Peyer's patch (tissue), 4 donors: ENCODE measurements at regions not wholly inside any gene's neighbourhood (a gene's known extent, or its start where the extent isn't known, plus 50 kb on each side); places are given as distances from the start of the nearest gene placed in this dataset.

ENCODE experiments used
- DNase-seq, 3 donors: peaks; one replicate each; pipeline ENCODE4 v3.0.0-alpha.2; 2017 to 2019
- H3K27ac ChIP-seq, 4 donors: fragments of 200-600 bp; sonication (generic); one replicate each; pipeline ENCODE4 v1.5.1; 2016 to 2019
- H3K27me3 ChIP-seq, 2 donors: fragments of 200-600 bp; sonication (generic); one replicate each; pipeline ENCODE4 v1.5.1; 2019
- H3K36me3 ChIP-seq, 3 donors: fragments of 200-600 bp; sonication (generic); one replicate each; pipeline ENCODE4 v1.5.1; 2016 to 2019
- H3K4me1 ChIP-seq, 4 donors: fragments of 200-600 bp; sonication (generic); one replicate each; pipeline ENCODE4 v1.5.1; 2016 to 2019
- H3K4me3 ChIP-seq, 4 donors: fragments of 200-600 bp; sonication (generic); 1 replicate in 3 of 4; 2 replicates in 1 of 4; pipeline ENCODE4 v1.5.1; 2016 to 2019; ENCODE audit warnings: mild to moderate bottlenecking in 1 of 4
- H3K9me3 ChIP-seq, 4 donors: fragments of 200-600 bp; sonication (generic); one replicate each; pipeline ENCODE4 v1.5.1; 2016 to 2019; ENCODE audit warnings: mild to moderate bottlenecking in 1 of 4
- CTCF ChIP-seq, 6 experiments: fragments of 450-650 bp in 4 of 6; fragments of 200-600 bp in 2 of 6; sonication (generic) in 1 of 6; IDR thresholded peaks; one replicate each; pipeline ENCODE4 v1.5.1; 2017 to 2019; ENCODE audit warnings: antibody characterized with exemption in 6 of 6, mild to moderate bottlenecking in 3 of 6, moderate library complexity in 1 of 6
- POLR2A ChIP-seq, 2 donors: fragments of 450-650 bp; IDR thresholded peaks; one replicate each; pipeline ENCODE4 v1.5.1; 2017; ENCODE audit warnings: antibody characterized with exemption in 2 of 2, mild to moderate bottlenecking in 2 of 2, moderate library complexity in 2 of 2

GRCh38 chr15:62739507-62739906 lies 303.0 kb upstream of the TPM1 start:
- TF ChIP-seq CTCF (IDR thresholded peaks at IDR 0.05) (no peak), POLR2A (IDR thresholded peaks at IDR 0.05) (no peak)
- DNase-seq, result no peak
- no peaks in the 10 kb centered on the region for H3K9me3 ChIP-seq
- no peak overlapping the region for H3K27ac ChIP-seq
- peaks cover 0 to 11% (median 0%) of the 10 kb centered on the region in 3 donors for H3K36me3 ChIP-seq
- H3K27me3 ChIP-seq, result no peaks in the 10 kb centered on the region
- H3K4me3 ChIP-seq, result no peak overlapping the region
- H3K4me1 ChIP-seq, result no peaks in the 10 kb centered on the region

GRCh38 chr15:62740141-62741004 lies 302.2 kb upstream of the TPM1 start:
- Histone ChIP-seq H3K36me3 (peaks cover 0 to 11% (median 0%) of the 10 kb centered on the region in 3 donors), H3K4me3 (no peak overlapping the region), H3K27me3 (no peaks in the 10 kb centered on the region), H3K9me3 (no peaks in the 10 kb centered on the region), H3K27ac (no peak overlapping the region), H3K4me1 (no peaks in the 10 kb centered on the region)
- no peak for TF ChIP-seq POLR2A (IDR thresholded peaks at IDR 0.05)
- no peak for TF ChIP-seq CTCF (IDR thresholded peaks at IDR 0.05)
- no peak for DNase-seq

DNA sequence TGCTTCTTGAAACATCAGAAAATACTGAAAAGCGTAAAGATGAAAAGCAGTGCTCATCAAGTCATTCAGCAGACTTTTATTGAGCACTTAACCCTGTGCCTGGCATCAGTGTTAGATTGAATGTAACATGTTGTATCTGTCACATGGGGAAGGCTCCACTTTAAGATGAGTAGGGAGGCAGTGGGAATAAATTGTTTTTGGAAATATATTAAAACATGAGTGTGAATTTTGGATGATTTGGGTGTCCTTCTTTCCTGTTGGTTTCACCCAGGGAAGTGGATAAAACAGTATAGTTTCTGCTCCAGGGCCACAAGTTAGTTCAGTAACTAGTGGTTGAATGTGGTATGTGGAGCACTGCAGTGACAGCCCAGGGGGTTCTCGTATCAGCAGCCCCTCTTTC lies 301.4 kb upstream of the TPM1 start:
- no peak for TF ChIP-seq CTCF (IDR thresholded peaks at IDR 0.05)
- no peak for TF ChIP-seq POLR2A (IDR thresholded peaks at IDR 0.05)
- peaks cover 0 to 11% (median 0%) of the 10 kb centered on the region in 3 donors for H3K36me3 ChIP-seq
- no peak for DNase-seq
- no peak overlapping the region for H3K27ac ChIP-seq
- H3K27me3 ChIP-seq, result no peaks in the 10 kb centered on the region
- no peak overlapping the region for H3K4me3 ChIP-seq
- H3K9me3 ChIP-seq, result no peaks in the 10 kb centered on the region
- no peaks in the 10 kb centered on the region for H3K4me1 ChIP-seq

DNA sequence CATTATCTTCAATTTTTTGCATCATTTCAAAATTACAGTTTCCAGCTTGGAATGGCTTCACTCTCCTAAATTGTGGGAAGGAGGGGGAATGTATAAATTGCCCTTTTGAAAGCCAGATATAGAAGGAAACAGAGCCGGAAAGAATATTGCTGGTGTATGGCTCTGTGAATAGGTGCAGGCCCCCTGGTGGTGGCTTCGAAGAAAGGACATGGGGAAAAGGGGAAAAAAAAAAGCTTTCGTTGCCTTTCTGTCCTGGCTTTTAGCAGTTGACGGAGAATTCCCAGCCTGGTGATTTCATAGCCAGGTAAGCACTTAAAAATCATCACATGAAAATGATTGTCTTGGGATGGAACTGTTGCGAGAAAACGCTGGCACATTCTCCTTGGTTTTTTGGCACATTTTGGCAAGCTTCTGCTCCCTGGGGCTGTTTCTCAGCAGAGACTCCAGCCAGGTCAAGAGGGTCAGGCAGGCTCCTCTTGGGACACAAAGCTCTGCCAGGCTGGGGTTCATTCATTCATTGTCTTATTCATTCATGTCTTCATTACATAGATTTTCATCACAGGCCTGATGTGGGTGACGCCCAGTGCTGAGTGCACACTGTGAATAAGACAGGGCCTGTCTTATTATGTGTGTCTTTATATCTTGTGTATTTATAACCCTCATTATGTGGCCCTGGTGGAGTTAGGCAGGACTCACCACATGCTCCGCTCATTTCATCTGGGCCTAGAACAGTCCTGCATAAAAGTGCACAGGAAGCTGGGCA lies 300.0 kb upstream of the TPM1 start:
- Histone ChIP-seq H3K27ac (peak overlapping the region in 1 of 4 donors; percentile 15), H3K9me3 (no peaks in the 10 kb centered on the region), H3K36me3 (peaks cover 0 to 11% (median 0%) of the 10 kb centered on the region in 3 donors), H3K4me1 (no peaks in the 10 kb centered on the region), H3K4me3 (no peak overlapping the region), H3K27me3 (no peaks in the 10 kb centered on the region)
- TF ChIP-seq CTCF (IDR thresholded peaks at IDR 0.05), result peak; percentile 35 to 71 (median 67)
- TF ChIP-seq POLR2A (IDR thresholded peaks at IDR 0.05), result no peak
- peak in 2 of 3 donors; percentile 35 to 73 for DNase-seq

GRCh38 chr15:62745621-62746225 lies 296.8 kb upstream of the TPM1 start:
- Histone ChIP-seq H3K27ac (no peak overlapping the region), H3K9me3 (no peaks in the 10 kb centered on the region), H3K4me3 (no peak overlapping the region), H3K27me3 (no peaks in the 10 kb centered on the region), H3K36me3 (peaks cover 0 to 12% (median 0%) of the 10 kb centered on the region in 3 donors), H3K4me1 (no peaks in the 10 kb centered on the region)
- TF ChIP-seq CTCF (IDR thresholded peaks at IDR 0.05) (no peak), POLR2A (IDR thresholded peaks at IDR 0.05) (no peak)
- DNase-seq, result no peak
